Ovary (tissue), 7 donors: ENCODE measurements at regions not wholly inside any gene's neighbourhood (a gene's known extent, or its start where the extent isn't known, plus 50 kb on each side); places are given as distances from the start of the nearest gene placed in this dataset.

Experiments used
- DNase-seq, 5 donors: peaks; one replicate each; pipeline ENCODE4 v3.0.0-alpha.2; 2019 to 2020
- H3K27ac ChIP-seq, 2 donors: fragments of 200-600 bp; one replicate each; pipeline versions ENCODE4 v1.5.1 to v1.8.0; 2019 to 2022
- H3K27me3 ChIP-seq: fragments of 200-600 bp; one replicate; pipeline ENCODE4 v1.8.0; 2022
- H3K36me3 ChIP-seq: fragments of 200-600 bp; sonication (generic); one replicate; pipeline ENCODE4 v1.5.1; 2019
- H3K4me1 ChIP-seq: one replicate; pipeline ENCODE4 v1.8.1; 2013; ENCODE audit warnings: mild to moderate bottlenecking, moderate library complexity; ENCODE audit not compliant: insufficient read depth
- H3K4me3 ChIP-seq: fragments of 200-600 bp; sonication (generic); one replicate; pipeline ENCODE4 v1.5.1; 2017
- H3K9me3 ChIP-seq, 2 donors: fragments of 200-600 bp in 1 of 2; sonication (generic) in 1 of 2; one replicate each; pipeline versions ENCODE4 v1.5.1 to v1.8.1; 2013 to 2019; ENCODE audit warnings: mild to moderate bottlenecking in 1 of 2, moderate library complexity in 1 of 2
- EP300 ChIP-seq: sonication (generic); formaldehyde crosslinking; IDR thresholded peaks from one replicate; pipeline ENCODE4 v1.6.1; 2017; ENCODE audit warnings: antibody characterized with exemption
- POLR2A ChIP-seq: fragments of 450-650 bp; IDR thresholded peaks from one replicate; pipeline ENCODE4 v1.6.1; 2017; ENCODE audit warnings: antibody characterized with exemption, mild to moderate bottlenecking, moderate library complexity
- WGBS, 3 donors: extraction: QIAGEN DNeasy Blood & Tissue Kit in 1 of 3; methylation state at CpG; one replicate each; pipeline versions ENCODE4 v1.1.5 to v1.1.7; 2013 to 2017; 5-methylcytosine and 5-hydroxymethylcytosine counted together
- intact Hi-C, 4 donors: fragments of 100-400 bp; cut with DNase I; formaldehyde crosslinking; loops; one replicate each; pipeline versions ENCODE4 v1.11.0 to v1.15.1; 2022 to 2023
- TF ChIP-seq, protein P1 (sequence below), 3 donors: fragments of 450-650 bp in 2 of 3; fragments of 200-600 bp in 1 of 3; IDR thresholded peaks; one replicate each; pipeline versions ENCODE4 v1.5.1 to v1.8.0; 2016 to 2022; ENCODE audit warnings: antibody characterized with exemption in 3 of 3, mild to moderate bottlenecking in 1 of 3
- donor health status: DM: no; HTN: no; CAD: no; lungs with moderate emphysema.
- donor health status: DM: no; HTN: no; CAD: no.
- donor health status: Bipolar disorder and iron deficiency.
- donor health status: DM: no; HTN: no; CAD: no.
- donor health status: DM: yes; HTN: yes; CAD: no.

GRCh38 chr3:152608696-152609594, 226.0 kb upstream of the P2RY1 start:
- H3K9me3 ChIP-seq: no peaks in the 10 kb centered on the region
- no peaks in the 10 kb centered on the region for H3K27me3 ChIP-seq
- H3K4me3 ChIP-seq: no peak overlapping the region
- intact Hi-C loops: no loop called here
- no peaks in the 10 kb centered on the region for H3K4me1 ChIP-seq
- no peaks in the 10 kb centered on the region for H3K36me3 ChIP-seq
- no peak overlapping the region for H3K27ac ChIP-seq
- WGBS, 3 donors: 68 to 76% (median 72%) methylated on average over 8 of the region's 8 CpGs
- no peak for TF ChIP-seq POLR2A
- TF ChIP-seq EP300: no peak
- TF ChIP-seq, protein P1, sequence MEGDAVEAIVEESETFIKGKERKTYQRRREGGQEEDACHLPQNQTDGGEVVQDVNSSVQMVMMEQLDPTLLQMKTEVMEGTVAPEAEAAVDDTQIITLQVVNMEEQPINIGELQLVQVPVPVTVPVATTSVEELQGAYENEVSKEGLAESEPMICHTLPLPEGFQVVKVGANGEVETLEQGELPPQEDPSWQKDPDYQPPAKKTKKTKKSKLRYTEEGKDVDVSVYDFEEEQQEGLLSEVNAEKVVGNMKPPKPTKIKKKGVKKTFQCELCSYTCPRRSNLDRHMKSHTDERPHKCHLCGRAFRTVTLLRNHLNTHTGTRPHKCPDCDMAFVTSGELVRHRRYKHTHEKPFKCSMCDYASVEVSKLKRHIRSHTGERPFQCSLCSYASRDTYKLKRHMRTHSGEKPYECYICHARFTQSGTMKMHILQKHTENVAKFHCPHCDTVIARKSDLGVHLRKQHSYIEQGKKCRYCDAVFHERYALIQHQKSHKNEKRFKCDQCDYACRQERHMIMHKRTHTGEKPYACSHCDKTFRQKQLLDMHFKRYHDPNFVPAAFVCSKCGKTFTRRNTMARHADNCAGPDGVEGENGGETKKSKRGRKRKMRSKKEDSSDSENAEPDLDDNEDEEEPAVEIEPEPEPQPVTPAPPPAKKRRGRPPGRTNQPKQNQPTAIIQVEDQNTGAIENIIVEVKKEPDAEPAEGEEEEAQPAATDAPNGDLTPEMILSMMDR (IDR thresholded peaks at IDR 0.05): no peak
- no peak for DNase-seq

DNA sequence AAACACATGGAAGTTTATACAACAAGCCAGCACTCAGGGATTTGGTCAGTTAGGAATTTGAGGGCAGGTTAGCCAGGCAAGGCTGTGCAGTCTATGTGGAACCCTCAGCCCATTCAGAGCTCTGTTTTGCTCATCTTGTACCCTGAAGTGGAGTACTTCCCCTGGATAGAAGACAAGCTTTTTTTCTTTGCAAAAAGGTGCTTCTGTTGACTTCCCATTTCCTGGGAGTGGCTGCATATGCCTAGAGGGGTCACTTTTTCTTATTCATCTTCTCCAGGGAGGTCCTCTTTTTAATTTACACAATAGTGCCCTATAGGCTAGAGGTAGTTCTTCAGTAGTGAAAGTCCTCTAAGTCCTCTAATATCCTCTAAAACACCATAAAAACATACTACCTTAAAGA, 225.0 kb upstream of the P2RY1 start:
- Histone ChIP-seq H3K9me3 (no peaks in the 10 kb centered on the region), H3K27ac (no peak overlapping the region), H3K27me3 (no peaks in the 10 kb centered on the region), H3K36me3 (no peaks in the 10 kb centered on the region), H3K4me3 (no peak overlapping the region), H3K4me1 (no peaks in the 10 kb centered on the region)
- DNase-seq: no peak
- intact Hi-C loops: no loop called here
- TF ChIP-seq POLR2A: no peak
- TF ChIP-seq, protein P1 (IDR thresholded peaks at IDR 0.05): no peak
- no peak for TF ChIP-seq EP300

DNA sequence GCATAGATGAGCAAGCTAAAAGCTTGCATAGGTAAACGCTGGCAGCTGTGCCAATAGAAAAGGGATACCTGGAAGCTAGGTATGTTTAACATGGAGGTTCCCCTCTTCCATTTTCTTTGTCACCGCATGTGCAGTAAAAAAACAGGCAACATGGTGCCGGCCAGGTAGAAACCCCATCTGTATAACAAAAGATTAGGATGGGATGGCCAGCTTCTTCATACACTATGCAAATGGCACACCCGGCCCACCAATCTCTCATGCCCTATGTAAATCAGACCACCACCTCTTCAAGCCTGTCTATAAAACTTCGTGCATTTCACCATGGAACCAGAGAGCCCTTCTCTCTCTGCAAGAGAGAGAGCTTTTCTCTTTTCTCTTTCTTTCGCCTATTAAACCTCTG, 224.3 kb upstream of the P2RY1 start:
- no peaks in the 10 kb centered on the region for H3K4me1 ChIP-seq
- TF ChIP-seq EP300 (no peak), POLR2A (no peak)
- TF ChIP-seq, protein P1 (IDR thresholded peaks at IDR 0.05): no peak
- WGBS, 3 donors: 92 to 95% (median 93%) methylated on average over 6 of the region's 6 CpGs
- no peak overlapping the region for H3K27ac ChIP-seq
- intact Hi-C loops: no loop called here
- no peaks in the 10 kb centered on the region for H3K36me3 ChIP-seq
- no peaks in the 10 kb centered on the region for H3K27me3 ChIP-seq
- no peaks in the 10 kb centered on the region for H3K9me3 ChIP-seq
- no peak overlapping the region for H3K4me3 ChIP-seq
- no peak for DNase-seq

GRCh38 chr3:152611905-152612304, 223.0 kb upstream of the P2RY1 start:
- Histone ChIP-seq H3K9me3 (no peaks in the 10 kb centered on the region), H3K4me1 (no peaks in the 10 kb centered on the region), H3K36me3 (no peaks in the 10 kb centered on the region), H3K27me3 (no peaks in the 10 kb centered on the region), H3K4me3 (no peak overlapping the region), H3K27ac (no peak overlapping the region)
- intact Hi-C loops: no loop called here
- no peak for DNase-seq
- TF ChIP-seq, protein P1 (IDR thresholded peaks at IDR 0.05): no peak
- TF ChIP-seq POLR2A (no peak), EP300 (no peak)
